GM18498 (cell line): ENCODE measurements at regions not wholly inside any gene's neighbourhood (a gene's known extent, or its start where the extent isn't known, plus 50 kb on each side); places are given as distances from the start of the nearest gene placed in this dataset.
"Not testable (repeated sequence)": the region's sequence is repeated elsewhere in the genome, so short reads cannot be mapped to it uniquely, and the experiment has no call there.

Experiments used
- ATAC-seq: cut with Tn5 transposase; IDR thresholded peaks from one replicate; pipeline ENCODE4 v1.9.1; 2021; ENCODE audit warnings: mild to moderate bottlenecking, moderate library complexity; ENCODE audit not compliant: unreplicated experiment

- no peak for ATAC-seq
Observed at GRCh38 chr5:103901885-103902284, 339.3 kb upstream of the NUDT12 start.

- ATAC-seq: no peak
Observed at GRCh38 chr5:103896593-103896992, 334.0 kb upstream of the NUDT12 start.

- no peak for ATAC-seq
Observed at GRCh38 chr5:103895738-103896137, 333.1 kb upstream of the NUDT12 start.

GRCh38 chr5:103894882-103895281, 332.3 kb upstream of the NUDT12 start:
- ATAC-seq: no peak

DNA sequence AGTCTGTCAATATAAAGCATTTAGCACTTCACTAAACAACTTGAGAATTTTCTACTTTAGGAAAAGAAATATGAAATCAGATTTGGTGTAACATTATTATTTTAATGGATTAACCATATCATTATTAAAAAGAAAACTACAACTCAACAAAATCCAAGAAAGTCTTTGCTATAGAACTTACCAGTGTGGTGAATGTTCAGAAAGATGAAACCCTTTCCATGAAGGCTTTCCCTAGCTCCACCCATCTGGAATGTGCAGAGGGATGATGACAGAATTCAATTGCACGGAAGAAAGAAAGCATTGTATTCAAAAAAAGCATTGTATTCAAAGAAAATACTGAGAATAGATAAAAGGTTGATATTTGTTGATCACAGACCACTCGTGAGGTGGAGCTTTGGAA, 328.6 kb upstream of the NUDT12 start:
- ATAC-seq: no peak

- no peak for ATAC-seq
Observed at GRCh38 chr5:103890313-103890712, 327.7 kb upstream of the NUDT12 start.

DNA sequence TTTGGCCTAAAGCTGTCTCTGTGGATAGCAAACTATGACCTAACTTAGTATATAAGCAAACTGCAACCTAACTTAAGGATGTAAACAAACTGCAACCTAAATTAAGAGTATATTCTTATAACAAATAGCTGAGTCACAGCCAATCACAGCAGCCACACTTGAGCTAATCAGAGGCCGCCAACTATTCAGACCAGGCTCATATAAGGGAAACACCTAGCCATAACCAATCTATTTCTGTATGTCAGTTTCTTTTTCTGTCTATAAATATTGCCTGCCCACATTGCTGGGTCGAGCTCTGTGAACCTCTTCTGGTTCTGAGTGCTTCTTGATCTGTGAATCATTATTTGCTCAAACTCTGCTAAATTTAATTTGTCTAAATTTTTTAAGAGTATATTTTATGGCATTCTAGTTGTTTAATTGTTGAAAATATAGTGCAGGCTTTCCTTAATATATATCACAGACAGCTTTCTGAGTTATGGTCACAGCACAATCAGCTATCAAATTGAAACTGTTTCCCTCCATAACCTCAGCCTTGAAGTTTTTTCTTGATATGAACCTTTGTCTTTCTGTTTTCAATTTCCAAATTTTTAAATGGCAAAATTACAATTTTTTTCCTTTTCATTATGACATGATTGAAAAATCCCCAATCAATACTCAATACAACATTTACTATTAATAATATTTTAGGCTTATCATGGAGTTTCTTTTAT, 327.1 kb upstream of the NUDT12 start:
- peak; percentile 74 for ATAC-seq

DNA sequence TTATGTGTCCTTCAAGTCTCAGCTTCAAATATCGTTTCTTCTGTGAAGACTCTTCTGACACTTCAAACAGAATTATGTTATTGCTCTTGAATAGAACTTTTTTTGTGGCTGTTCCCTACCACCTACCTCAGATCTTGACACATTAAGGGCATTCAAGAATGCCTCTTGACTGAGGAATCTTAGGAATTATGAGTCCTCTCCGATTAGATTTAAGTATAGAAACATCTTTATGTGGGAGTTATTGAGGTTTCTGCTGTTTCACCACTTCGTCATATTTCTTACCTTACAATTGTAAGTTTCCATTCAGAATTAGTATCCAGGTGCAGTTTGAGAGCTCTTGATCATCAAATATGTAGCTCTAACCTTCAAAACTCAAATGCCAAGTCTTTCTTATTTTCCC, 324.2 kb upstream of the NUDT12 start:
- no peak for ATAC-seq

DNA sequence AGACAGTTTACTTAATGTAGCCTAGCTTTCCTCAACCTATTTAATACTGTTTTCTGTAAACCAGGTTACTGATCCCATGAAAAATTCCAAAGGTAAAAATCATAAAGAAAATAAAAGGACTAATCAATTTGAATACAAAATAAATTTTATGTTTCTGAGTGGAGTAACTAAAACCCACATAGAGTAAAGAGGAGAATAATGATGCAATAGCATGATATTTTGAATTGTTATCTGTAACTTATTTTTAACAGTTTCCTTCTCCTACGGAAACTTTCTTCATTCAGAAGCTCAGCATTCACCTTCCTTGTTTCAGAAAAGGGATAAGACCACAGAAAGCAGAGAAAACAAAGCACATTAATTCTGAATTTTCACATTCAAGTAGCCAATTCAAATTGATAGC, 320.6 kb upstream of the NUDT12 start:
- no peak for ATAC-seq

- no peak for ATAC-seq
Observed at GRCh38 chr5:103881560-103881959, 319.0 kb upstream of the NUDT12 start.

DNA sequence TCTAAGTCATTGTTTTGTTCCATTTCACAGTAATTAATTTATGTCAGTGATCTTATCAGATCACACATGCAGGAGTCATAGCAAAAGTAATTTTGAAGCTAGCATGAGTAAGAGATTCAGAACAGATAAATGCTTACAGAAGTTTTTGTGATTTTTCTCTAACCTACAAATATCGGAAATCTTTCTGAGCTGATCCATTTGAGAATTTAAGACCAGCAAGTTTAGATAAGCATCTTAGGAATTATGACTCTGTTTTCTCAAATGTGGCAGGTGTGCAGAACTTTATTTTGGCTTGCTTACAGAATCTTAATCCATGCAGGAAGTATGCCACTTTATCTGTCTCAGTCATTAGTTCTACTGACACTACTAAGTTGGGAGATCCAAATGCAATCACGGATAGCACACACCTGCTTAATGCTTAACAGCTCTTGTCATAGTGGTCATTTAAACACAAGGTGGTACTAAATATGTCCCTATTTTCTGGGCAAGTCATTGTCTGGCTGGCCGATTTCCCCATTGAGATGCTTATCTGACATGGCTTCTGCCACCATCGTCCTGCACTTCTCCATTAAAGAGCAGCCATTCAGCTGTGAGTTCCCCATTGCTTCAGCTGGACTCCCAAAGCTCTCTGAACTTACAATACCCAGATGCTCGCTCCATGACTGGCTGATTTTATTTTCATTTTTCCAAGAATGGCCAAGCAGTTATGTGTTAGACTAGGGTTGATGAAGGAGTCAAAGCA, 305.4 kb upstream of the NUDT12 start:
- ATAC-seq: no peak

DNA sequence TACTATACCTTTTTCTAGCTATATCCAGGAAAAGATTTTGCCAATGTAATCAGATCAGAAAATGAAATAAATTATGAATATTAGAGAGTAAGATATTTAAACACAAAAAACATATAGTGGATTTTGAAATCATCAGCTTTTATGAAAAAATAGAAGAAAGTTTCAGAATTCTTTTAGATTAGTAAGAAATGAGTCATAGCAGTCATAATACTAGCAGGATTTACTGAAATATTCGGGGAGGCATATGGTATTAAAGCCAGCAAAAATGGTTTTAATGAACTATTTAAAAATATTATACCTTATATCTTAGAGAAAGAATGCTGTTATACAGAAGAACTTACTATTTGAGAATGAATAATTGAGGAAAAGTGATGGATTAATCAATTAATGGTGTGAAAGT, 303.6 kb upstream of the NUDT12 start:
- no peak for ATAC-seq

- ATAC-seq: no peak
Observed at GRCh38 chr5:103862398-103862797, 299.8 kb upstream of the NUDT12 start.

DNA sequence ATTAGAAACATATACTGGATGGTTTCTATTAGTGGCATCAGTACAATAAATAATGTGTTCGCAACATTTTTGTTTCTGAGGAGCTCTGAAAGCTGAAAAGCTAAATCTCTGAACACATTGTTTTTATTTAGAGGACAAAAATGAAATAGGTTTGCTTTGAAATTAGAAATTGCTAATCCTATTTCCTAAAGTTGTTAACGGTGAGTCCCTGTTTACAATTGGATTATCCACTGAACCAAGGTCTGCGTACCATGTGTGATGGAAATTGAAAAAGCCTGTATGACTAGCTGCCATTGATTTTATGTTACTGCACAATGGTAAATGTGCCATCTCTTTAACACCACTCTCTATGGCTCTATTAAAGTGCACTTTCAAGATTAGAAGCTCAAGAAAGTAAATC, 297.7 kb upstream of the NUDT12 start:
- ATAC-seq: no peak

DNA sequence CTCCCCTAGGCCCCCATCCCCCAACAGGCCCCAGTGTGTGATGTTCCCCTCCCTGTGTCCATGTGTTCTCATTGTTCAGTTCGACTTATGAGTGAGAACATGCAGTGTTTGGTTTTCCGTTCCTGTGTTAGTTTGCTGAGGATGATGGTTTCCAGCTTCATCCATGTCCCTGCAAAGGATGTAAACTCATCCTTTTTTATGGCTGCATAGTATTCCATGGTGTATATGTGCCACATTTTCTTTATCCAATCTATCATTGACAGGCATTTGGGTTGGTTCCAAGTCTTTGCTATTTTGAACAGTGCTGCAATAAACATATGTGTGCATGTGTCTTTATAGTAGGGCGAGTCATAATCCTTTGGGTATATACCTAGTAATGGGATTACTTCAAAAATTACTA, 295.8 kb upstream of the NUDT12 start:
- ATAC-seq: not testable (repeated sequence)

GRCh38 chr5:103851091-103851490, 288.5 kb upstream of the NUDT12 start:
- ATAC-seq: no peak

DNA sequence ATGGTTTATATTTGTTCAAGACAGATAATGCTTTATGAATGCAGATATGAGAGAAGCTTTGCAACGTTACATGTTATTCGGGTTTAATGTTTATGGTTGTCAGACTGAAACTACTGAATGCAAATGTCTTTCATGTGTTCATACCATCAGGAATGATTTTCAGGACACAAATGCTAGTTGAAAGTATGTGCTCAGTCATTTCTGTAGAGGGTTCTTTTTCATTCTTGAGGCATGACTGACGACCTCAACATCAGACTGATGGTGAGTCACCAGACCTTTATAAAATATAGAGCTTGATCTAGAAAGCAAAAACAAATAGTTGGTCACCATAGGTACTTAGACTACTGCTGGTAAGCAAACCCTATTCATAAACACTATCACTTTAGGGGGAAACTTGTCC, 287.3 kb upstream of the NUDT12 start:
- no peak for ATAC-seq

DNA sequence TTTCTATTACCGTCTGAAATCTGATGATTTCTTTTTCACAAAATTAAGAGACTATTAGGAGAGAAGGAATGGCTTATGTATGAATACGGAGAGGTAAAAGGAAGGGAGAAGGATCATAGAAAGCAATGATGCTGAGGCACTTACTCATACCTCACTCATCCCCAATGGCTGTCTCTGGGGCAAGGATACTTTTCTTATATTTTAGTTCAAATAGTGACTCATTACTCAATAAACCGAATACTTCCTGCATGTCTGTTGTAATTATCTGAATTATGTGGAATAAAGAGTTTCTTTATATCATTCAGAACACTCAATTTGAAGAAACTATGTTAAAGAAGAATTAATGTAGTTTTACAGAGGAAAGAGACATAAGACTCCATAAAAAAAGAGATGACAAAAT, 284.5 kb upstream of the NUDT12 start:
- no peak for ATAC-seq

DNA sequence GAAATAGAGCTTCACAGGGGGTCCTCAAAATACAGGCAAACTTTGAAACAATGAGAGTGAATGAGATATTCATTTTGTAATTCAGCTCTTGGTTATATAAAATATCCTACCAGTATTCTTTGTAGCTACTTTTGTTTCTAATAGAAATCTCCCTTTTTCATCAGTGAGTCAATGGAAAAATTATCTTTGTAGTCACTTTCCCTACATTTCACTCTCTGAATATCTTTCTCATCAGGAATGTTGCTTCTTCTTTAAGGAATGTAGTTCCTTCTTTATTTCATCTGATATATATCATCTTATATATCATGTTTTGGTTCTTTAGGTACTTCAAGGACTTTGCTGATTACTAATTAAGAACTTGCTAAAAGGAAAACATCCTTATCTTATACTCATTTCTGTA, 280.3 kb upstream of the NUDT12 start:
- ATAC-seq: no peak

DNA sequence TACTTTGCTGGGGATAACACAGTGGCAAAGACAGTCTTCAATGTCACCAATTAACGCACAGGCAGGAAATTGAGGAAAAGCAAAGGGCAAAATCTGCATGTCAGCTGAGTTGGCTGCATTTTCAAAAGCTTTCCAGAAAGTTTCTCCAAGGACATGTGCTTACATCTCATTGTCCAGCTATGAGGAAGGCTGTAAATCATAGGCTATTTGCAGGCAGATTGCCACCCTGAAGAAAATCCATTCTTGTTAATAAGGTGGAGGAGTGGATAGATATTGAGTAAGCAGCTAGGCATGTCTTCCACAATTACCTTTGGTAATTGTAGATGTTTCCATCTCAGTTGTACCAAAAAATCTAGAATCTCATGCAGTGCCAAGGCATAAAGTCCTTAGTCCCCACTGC, 278.0 kb upstream of the NUDT12 start:
- ATAC-seq: no peak

DNA sequence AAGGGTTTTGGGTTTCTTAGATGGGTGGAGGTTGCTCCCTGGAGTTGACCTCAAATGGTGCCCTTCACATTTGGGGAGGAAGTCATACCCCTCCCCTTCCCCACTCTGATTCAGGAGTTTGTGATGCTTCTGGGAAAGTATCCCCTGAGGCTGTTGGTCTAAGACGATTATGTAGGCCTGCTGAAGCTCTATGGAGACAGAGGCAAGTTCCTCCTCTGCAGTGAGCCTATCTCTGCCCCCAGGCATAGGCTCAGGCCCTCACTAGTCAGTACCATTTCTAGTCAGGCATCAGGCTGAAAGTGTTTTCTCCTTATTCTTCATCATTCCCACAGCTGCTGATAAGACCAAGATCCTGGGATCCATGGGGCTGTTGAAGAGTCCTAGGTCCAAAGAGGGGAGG, 271.6 kb upstream of the NUDT12 start:
- ATAC-seq: no peak

- no peak for ATAC-seq
Observed at GRCh38 chr5:103829585-103829984, 267.0 kb upstream of the NUDT12 start.

- ATAC-seq: no peak
Observed at GRCh38 chr5:103827976-103828375, 265.4 kb upstream of the NUDT12 start.
